Spleen (tissue), 7 donors: ENCODE measurements at regions not wholly inside any gene's neighbourhood (a gene's known extent, or its start where the extent isn't known, plus 50 kb on each side); places are given as distances from the start of the nearest gene placed in this dataset.

Experiments
- POLR2A ChIP-seq, 3 donors: fragments of 450-650 bp; IDR thresholded peaks; one replicate each; pipeline ENCODE4 v1.5.1; 2017; ENCODE audit warnings: antibody characterized with exemption in 3 of 3, mild to moderate bottlenecking in 1 of 3
- POLR2AphosphoS5 ChIP-seq, 3 donors: sonication (generic); formaldehyde crosslinking; IDR thresholded peaks; one replicate each; pipeline ENCODE4 v1.5.1; 2017; ENCODE audit warnings: antibody characterized with exemption in 3 of 3
- TF ChIP-seq, protein P1 (sequence below), 11 experiments: fragments of 200-600 bp in 7 of 11; fragments of 450-650 bp in 4 of 11; sonication (generic) in 4 of 11; IDR thresholded peaks in 8 of 11; conservative IDR thresholded peaks in 3 of 11; 1 replicate in 7 of 11; 2 replicates in 4 of 11; pipeline versions ENCODE4 v1.4.0 to v1.8.0; 2016 to 2021; ENCODE audit warnings: antibody characterized with exemption in 11 of 11, inconsistent platforms in 4 of 11, mild to moderate bottlenecking in 1 of 11
- donor health status: DM: no; HTN: no; CAD: no; lungs with moderate emphysema.
- donor health status: DM: no; HTN: no; CAD: no.
- donor health status: DM: no; HTN: no; CAD: no.

DNA sequence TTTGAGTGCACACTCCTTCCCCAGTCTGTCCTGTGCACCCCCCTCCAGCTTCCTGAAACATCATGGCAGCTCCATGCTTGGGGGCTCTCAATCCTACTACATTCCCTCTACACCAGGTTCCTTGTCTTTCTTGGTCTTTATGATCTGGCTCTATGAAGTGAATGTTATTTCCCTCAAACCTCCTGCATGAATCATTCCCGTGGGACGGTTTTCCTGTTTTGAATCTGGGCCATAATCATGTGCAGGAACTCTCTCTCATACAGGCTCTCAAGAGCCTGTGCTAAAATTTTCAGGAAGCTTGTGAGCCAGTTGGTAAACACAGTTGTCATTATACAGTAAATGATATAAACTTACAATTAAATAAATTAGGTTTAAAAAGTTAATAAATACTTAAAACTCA is 89.8 kb upstream of the KCNE2 start:
- TF ChIP-seq, protein P1, sequence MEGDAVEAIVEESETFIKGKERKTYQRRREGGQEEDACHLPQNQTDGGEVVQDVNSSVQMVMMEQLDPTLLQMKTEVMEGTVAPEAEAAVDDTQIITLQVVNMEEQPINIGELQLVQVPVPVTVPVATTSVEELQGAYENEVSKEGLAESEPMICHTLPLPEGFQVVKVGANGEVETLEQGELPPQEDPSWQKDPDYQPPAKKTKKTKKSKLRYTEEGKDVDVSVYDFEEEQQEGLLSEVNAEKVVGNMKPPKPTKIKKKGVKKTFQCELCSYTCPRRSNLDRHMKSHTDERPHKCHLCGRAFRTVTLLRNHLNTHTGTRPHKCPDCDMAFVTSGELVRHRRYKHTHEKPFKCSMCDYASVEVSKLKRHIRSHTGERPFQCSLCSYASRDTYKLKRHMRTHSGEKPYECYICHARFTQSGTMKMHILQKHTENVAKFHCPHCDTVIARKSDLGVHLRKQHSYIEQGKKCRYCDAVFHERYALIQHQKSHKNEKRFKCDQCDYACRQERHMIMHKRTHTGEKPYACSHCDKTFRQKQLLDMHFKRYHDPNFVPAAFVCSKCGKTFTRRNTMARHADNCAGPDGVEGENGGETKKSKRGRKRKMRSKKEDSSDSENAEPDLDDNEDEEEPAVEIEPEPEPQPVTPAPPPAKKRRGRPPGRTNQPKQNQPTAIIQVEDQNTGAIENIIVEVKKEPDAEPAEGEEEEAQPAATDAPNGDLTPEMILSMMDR (IDR thresholded peaks at IDR 0.05 in 8 of 11, conservative IDR thresholded peaks at IDR 0.05 in 3 of 11): no peak
- no peak for TF ChIP-seq POLR2AphosphoS5 (IDR thresholded peaks at IDR 0.05)
- no peak for TF ChIP-seq POLR2A (IDR thresholded peaks at IDR 0.05)
